Fibroblast of upper back skin (primary cell): ENCODE measurements at regions not wholly inside any gene's neighbourhood (a gene's known extent, or its start where the extent isn't known, plus 50 kb on each side); places are given as distances from the start of the nearest gene placed in this dataset.

Experiments used
- DNase-seq: peaks from one replicate; pipeline ENCODE4 v3.0.0-alpha.2; 2013

GRCh38 chr3:127369356-127369935 lies 81.6 kb upstream of the PRR20G start:
- DNase-seq: no peak

- DNase-seq: no peak
Observed at GRCh38 chr3:127368186-127369032, 80.6 kb upstream of the PRR20G start.

GRCh38 chr3:127367593-127367992 lies 79.7 kb upstream of the PRR20G start:
- no peak for DNase-seq

DNA sequence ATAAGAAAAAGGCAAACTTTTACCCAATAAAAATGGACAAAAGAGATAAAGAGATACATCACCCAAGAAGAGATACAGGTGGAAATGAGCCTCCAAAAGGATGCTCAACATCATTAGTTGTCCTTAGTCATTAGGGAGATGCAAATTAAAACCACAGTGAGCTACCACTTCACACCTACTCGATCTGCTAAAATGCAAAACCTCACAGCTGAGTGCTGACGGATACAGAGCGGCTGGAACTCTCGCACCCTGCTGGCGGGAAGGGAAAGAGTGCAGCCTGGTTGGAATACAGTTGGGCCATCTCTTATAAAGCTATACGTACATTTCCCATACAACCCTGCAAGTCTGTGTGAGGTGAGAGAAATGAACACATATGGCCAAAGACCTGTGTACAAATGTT lies 78.5 kb upstream of the PRR20G start:
- DNase-seq: no peak

- no peak for DNase-seq
Observed at GRCh38 chr3:127365163-127365798, 77.4 kb upstream of the PRR20G start.

- DNase-seq: no peak
Observed at GRCh38 chr3:127363891-127364290, 76.0 kb upstream of the PRR20G start.

- DNase-seq: no peak
Observed at GRCh38 chr3:127363171-127363570, 75.3 kb upstream of the PRR20G start.

DNA sequence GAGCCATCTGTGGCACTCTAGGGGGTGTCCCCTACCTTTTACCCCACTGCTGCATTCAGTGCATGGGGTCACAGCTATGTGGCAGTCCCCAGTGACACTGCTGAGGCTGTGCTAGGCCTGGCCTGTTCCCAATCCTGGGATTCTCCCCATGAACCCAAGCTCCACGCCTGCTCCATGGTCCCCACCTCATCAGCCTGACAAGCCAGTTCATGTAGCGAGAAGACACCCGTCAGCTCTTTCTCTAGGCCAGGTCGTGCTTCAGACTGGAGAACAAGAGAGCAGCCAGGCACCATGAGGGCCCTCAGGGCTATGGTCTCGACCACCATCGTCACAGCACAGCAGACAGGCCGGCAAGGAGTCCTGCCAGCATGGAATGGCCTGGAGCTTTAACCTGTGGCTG lies 72.8 kb upstream of the PRR20G start:
- DNase-seq: no peak

DNA sequence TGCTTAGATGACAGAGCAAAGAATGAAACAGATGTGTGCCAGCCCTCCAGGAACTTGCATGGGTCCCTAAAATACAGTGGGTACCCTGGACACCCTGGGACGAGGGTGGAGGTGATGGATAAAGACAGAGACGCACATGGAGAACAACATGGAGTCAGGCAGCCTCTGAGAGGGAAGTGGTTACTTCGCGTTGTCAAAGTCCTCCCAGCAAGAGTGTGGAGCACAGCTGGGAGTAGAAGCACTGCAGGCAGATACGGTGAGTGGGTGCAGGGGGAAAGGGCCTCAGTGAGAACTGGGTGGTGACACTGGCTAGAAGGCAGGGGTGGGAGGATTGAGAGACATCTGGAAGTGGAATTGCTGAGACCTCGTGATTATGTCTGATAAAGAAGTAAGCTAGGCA lies 70.8 kb upstream of the PRR20G start:
- DNase-seq: no peak

DNA sequence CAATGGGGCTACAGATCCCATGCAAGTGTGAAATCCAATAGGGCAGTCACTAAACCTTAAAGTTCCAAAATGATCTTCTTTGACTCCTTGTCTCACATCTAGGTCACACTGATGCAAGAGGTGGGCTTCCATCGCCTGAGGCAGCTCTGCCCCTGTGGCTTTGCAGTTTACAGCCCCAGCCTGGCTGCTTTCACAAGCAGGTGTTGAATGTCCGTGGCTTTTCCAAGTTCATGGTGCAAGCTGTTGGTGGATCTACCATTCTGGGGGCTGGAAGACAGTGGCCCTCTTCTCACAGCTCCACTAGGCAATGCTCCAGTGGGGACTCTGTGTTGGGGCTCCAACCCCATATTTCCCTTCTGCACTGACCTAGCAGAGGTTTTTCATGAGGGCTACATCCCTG lies 68.5 kb upstream of the PRR20G start:
- no peak for DNase-seq

- DNase-seq: no peak
Observed at GRCh38 chr3:127354761-127355160, 66.9 kb upstream of the PRR20G start.

- DNase-seq: no peak
Observed at GRCh38 chr3:127352612-127353011, 64.8 kb upstream of the PRR20G start.

GRCh38 chr3:127351775-127352350 lies 64.0 kb upstream of the PRR20G start:
- DNase-seq: no peak

GRCh38 chr3:127351321-127351720 lies 63.5 kb upstream of the PRR20G start:
- DNase-seq: no peak

DNA sequence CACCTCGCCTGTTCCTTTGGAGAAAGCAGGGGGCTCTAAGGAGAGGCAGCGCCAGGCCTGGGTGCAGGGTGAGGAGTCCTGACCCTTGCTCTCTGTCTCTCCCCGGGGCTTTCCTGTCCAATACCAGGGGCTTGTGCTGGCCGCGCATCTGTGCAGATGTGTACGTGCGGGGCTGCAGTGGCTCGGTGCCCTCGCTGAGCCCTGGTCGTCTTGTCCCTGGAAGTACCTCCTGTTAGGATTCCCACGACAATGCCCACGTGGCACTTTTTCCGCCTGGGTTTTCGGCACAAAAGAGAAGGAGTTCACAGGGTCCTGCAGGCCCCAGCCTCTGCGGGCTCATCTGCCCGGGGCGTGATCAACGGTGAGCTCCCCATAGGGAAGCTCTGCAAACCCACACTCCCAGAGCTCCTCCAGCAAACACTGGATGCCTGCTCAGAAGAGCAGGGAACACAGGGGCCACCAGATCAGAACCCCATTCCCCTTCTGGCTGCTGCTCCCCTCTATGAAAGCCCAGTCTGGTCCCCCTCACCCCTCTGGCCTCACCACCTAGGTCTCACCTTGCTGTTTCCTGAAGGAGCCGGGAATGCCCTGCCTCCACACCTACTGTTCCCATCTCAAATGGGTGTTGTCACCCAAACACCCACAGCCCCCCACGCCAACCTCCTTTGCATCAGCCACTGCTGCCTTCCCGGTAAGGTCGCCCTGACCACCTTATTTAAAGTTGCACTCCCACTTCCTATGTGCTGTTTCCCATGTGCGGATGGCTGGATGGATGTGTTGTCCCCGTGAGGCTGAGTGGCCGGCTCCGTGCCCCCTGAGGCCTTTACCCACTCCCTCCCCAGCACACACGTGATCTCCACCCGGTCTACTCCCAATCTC lies 62.6 kb upstream of the PRR20G start:
- no peak for DNase-seq

GRCh38 chr3:127349501-127350171 lies 61.8 kb upstream of the PRR20G start:
- no peak for DNase-seq

DNA sequence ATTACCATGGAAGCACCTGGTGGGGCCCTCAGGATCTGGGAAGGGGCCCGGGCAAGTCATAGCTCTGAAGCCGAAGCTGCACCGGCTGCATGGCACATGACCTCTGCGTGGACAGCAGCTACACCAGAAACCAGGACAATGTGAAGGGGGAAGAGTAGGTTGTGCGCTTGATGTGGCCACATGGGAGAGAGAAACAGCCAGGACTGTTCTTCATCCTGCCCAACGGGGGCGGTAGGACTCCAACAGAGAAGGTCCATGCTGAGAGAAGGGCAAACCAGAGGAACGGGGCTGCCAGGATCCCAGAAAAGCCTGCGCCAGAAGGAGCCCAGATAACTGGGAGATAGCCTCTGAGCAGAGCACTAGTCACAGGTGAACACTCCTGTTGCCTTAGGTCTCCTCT lies 54.9 kb upstream of the PRR20G start:
- DNase-seq: no peak

DNA sequence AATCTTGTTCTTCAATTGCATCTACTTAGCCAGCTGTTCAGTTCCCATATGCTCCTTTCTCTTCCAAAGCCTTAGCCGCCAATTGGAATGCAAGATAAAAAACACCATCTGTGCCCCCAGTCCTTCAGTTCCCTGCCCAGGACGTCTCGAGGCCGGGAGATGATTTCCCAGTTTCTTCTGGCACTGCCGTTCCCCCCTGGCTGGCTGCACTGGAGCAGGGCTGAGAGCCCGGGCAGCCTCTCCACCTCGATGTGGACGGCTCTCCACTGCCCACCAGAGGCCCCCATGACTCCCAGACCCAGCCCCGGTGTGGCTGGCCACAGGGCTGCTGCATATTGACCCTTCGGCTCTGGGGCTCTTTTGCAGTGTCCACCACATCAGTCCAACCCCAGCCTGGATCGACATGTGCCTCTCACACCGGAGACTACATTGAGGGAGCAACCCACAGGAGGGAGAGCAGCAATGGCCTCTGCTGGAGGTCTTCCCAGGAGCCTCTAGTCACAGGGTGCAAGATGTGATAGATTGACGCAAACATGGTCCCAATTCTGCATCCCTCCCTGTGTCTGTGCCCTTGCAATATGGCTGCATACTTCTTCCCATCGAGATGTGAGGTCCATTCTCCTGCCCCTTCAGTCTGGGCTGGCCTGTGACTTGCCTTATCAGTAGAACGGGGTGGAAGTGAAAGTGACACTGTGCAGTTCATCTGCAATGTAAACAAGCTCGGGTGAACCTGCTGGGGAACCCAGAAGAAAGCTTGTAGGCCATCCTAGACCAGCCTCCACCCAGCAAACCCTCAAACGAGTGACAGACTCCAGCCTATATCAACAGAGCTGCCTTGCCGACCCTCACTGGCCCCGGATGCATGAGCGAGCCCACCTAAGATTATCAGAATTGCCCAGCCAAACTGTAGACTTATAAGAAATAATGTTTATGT lies 52.3 kb upstream of the PRR20G start:
- no peak for DNase-seq

DNA sequence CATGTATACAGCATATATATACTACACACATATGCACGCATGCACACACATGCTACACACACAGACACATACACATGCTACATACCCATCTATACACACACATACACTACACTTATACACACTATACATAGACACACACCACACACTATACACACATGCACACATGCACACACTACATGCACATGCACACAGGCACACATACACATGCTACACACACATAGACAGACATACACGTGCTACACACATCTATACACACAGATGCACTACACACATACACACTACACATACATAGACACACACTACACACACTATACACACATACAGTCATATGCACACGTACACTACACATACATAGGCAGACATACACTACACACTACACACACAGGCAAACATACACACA lies 51.2 kb upstream of the PRR20G start:
- DNase-seq: no peak

GRCh38 chr3:127337911-127338531 lies 50.2 kb upstream of the PRR20G start:
- no peak for DNase-seq
